ENCODE measurements at regions not wholly inside any gene's neighbourhood (a gene's known extent, or its start where the extent isn't known, plus 50 kb on each side); places are given as distances from the start of the nearest gene placed in this dataset.
"Not testable (repeated sequence)": the region's sequence is repeated elsewhere in the genome, so short reads cannot be mapped to it uniquely, and the experiment has no call there.

- not testable (repeated sequence) for TF ChIP-seq CTCF (IDR thresholded peaks at IDR 0.05; ENCODE audit: low read depth, low read length, missing input control); REST (IDR thresholded peaks at IDR 0.05); GABPA (IDR thresholded peaks at IDR 0.05 in 1 of 2, conservative IDR thresholded peaks at IDR 0.05 in 1 of 2); EGR1 (IDR thresholded peaks at IDR 0.05; ENCODE audit: low read depth in 2 of 2); YY1 (IDR thresholded peaks at IDR 0.05); MAX (IDR thresholded peaks at IDR 0.05); NR2F2 (IDR thresholded peaks at IDR 0.05); RAD21 (IDR thresholded peaks at IDR 0.05); JUND (IDR thresholded peaks at IDR 0.05); RXRA (IDR thresholded peaks at IDR 0.05); SP1 (IDR thresholded peaks at IDR 0.05); FOXA1 (IDR thresholded peaks at IDR 0.05); TAF1 (conservative IDR thresholded peaks at IDR 0.05)
These were observed 3926.8 kb upstream of the OR11H1 start for GRCh38 chr22:11600896-11601890.
